ENCODE measurements at regions not wholly inside any gene's neighbourhood (a gene's known extent, or its start where the extent isn't known, plus 50 kb on each side); places are given as distances from the start of the nearest gene placed in this dataset.

DNA sequence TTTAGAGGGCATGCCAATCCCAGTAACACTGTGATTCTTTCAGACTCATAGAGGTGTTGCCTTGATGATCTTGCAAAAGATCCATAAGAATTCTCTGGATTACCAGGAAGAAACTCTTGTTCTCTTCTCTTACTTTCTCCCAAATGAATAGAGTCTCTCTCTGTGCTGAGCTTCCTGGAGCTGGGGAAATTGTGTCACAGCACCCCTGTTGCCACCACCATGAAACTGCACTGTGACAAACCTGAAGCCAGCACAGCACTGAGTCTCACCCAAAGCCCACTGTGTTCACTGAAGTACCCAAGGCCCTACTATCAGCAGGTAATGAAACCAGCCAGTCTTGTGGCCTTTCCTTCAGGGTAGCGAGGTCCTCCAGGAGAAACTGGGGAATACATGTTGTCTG, 332.7 kb upstream of the FGF16 start:
- TF ChIP-seq, protein P1, sequence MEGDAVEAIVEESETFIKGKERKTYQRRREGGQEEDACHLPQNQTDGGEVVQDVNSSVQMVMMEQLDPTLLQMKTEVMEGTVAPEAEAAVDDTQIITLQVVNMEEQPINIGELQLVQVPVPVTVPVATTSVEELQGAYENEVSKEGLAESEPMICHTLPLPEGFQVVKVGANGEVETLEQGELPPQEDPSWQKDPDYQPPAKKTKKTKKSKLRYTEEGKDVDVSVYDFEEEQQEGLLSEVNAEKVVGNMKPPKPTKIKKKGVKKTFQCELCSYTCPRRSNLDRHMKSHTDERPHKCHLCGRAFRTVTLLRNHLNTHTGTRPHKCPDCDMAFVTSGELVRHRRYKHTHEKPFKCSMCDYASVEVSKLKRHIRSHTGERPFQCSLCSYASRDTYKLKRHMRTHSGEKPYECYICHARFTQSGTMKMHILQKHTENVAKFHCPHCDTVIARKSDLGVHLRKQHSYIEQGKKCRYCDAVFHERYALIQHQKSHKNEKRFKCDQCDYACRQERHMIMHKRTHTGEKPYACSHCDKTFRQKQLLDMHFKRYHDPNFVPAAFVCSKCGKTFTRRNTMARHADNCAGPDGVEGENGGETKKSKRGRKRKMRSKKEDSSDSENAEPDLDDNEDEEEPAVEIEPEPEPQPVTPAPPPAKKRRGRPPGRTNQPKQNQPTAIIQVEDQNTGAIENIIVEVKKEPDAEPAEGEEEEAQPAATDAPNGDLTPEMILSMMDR (IDR thresholded peaks at IDR 0.05) = no peak
- TF ChIP-seq POLR2A (IDR thresholded peaks at IDR 0.05) (no peak), POLR2AphosphoS5 (IDR thresholded peaks at IDR 0.05; ENCODE audit: insufficient read depth in 1 of 2, low read depth in 1 of 2) (no peak)

Measured in vagina (tissue), 2 donors.